Vagina (tissue), 2 donors: ENCODE measurements at regions not wholly inside any gene's neighbourhood (a gene's known extent, or its start where the extent isn't known, plus 50 kb on each side); places are given as distances from the start of the nearest gene placed in this dataset.

Experiments
- POLR2A ChIP-seq, 2 donors: fragments of 450-650 bp; IDR thresholded peaks; one replicate each; pipeline ENCODE4 v1.6.1; 2017; ENCODE audit warnings: antibody characterized with exemption in 2 of 2, mild to moderate bottlenecking in 2 of 2, moderate library complexity in 2 of 2
- TF ChIP-seq, protein P1 (sequence below), 3 experiments: fragments of 450-650 bp in 2 of 3; fragments of 200-600 bp in 1 of 3; sonication (generic) in 1 of 3; IDR thresholded peaks; one replicate each; pipeline ENCODE4 v1.5.1; 2017 to 2019; ENCODE audit warnings: antibody characterized with exemption in 3 of 3, mild to moderate bottlenecking in 2 of 3, moderate library complexity in 2 of 3

- TF ChIP-seq, protein P1, sequence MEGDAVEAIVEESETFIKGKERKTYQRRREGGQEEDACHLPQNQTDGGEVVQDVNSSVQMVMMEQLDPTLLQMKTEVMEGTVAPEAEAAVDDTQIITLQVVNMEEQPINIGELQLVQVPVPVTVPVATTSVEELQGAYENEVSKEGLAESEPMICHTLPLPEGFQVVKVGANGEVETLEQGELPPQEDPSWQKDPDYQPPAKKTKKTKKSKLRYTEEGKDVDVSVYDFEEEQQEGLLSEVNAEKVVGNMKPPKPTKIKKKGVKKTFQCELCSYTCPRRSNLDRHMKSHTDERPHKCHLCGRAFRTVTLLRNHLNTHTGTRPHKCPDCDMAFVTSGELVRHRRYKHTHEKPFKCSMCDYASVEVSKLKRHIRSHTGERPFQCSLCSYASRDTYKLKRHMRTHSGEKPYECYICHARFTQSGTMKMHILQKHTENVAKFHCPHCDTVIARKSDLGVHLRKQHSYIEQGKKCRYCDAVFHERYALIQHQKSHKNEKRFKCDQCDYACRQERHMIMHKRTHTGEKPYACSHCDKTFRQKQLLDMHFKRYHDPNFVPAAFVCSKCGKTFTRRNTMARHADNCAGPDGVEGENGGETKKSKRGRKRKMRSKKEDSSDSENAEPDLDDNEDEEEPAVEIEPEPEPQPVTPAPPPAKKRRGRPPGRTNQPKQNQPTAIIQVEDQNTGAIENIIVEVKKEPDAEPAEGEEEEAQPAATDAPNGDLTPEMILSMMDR (IDR thresholded peaks at IDR 0.05), result no peak
- no peak for TF ChIP-seq POLR2A (IDR thresholded peaks at IDR 0.05)
These were observed 77.2 kb downstream of the OR2B2 start for GRCh38 chr6:27834879-27835549.
